HG03575 (cell line): ENCODE measurements at regions not wholly inside any gene's neighbourhood (a gene's known extent, or its start where the extent isn't known, plus 50 kb on each side); places are given as distances from the start of the nearest gene placed in this dataset.

Source experiments
- ATAC-seq: cut with Tn5 transposase; IDR thresholded peaks from one replicate; pipeline ENCODE4 v1.9.1; 2021; ENCODE audit not compliant: unreplicated experiment, insufficient number of reproducible peaks, low FRiP score; ENCODE audit errors: extremely low read depth

DNA sequence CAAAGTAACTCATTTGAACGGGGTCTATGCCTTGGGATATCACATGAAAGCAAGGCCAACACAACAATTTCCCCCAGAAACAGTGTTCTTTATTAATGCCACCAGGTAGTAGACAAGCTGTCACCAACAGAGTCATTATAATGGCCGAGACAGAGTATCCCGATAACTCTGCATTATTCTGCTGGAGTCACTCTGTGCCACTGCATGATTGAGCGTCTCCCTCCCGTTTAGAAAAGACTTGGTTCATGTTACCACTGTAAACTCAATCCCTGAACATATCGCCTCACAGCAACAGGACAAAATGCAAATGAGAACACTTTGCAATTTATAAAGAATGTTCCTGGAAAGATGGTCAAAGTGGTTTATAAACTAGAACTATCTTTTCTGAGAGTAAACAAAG, 932.5 kb downstream of the GATA3 start:
- no peak for ATAC-seq

DNA sequence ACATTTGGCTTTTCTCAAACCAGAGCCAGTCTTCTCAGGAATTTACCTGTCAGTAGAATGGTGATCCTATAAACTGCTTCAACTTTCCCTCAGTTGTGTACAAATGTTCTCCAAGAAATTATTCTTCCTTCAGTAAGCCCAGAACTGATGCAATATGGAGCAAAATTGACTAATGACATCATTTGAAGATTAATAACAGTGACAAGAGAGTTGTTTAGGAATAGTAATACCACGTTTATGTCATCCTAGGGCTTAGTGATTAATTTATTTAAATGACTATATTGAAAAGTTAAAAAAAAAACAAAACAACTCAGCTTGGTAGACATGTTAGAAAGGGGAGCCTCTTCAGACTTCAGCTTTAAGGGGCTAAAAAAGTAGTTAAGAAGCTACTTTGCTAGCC, 933.2 kb downstream of the GATA3 start:
- no peak for ATAC-seq

GRCh38 chr10:8990280-8990987, 935.9 kb downstream of the GATA3 start:
- no peak for ATAC-seq

GRCh38 chr10:8992009-8992408, 937.5 kb downstream of the GATA3 start:
- ATAC-seq: no peak

DNA sequence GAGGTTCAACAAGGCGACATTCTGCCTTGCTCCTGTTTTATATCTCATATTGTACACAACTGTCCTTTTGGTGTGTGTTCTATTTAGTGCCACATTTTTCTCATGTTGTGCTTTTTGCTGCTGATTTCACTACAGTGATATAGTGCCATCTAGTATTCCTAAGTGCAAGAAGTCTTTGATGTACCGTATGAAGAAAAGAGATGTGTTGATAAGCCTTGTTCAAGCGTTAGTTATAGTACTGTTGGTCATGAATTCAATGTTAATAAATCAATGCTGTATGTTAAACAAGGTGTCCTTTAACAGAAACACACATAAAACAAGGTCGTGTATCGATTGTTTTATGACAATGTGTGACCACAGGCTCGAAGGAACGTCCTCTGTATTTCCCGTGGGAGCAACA, 939.4 kb downstream of the GATA3 start:
- no peak for ATAC-seq

GRCh38 chr10:8998751-8999150, 944.3 kb downstream of the GATA3 start:
- no peak for ATAC-seq

DNA sequence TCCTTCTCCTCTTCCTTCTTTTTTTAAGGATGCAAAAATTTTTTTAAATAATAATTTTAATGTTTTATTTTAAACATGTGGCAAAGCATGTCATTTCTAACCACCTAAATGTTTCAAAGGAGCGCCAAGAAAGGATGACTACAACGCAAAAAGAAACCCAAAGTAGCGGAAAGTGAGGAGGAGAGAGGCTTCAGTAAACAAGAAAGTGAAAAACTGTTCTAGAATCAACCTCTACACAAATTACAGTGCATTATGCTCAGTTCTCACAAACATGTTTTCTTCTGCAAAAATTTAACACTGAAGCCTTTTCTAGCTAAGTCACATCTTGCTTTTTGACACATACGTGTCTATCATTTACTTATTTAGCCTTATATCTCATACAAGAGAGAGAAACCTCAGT, 948.6 kb downstream of the GATA3 start:
- ATAC-seq: no peak

DNA sequence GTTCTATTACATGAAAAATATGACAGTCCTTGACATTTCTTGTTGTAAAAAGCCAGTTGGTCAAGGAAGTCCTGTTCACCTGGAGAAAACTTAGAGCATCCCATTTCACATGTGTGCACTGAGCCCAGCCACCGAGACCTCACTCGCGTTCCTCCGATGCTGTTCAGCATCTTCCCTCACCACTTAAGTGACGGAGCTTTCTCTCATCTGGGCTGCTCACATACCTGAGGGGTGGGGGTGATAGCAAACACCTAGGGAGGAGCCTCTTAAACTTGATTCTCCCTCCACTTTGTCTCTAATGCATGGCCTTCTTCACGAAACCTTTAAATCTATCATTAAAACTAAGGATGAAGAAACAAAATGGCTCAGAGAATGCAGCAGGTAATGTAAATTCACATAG, 950.2 kb downstream of the GATA3 start:
- ATAC-seq: no peak

GRCh38 chr10:9009505-9009904, 955.0 kb downstream of the GATA3 start:
- no peak for ATAC-seq

- no peak for ATAC-seq
These were observed 955.6 kb downstream of the GATA3 start for GRCh38 chr10:9010093-9010492.

DNA sequence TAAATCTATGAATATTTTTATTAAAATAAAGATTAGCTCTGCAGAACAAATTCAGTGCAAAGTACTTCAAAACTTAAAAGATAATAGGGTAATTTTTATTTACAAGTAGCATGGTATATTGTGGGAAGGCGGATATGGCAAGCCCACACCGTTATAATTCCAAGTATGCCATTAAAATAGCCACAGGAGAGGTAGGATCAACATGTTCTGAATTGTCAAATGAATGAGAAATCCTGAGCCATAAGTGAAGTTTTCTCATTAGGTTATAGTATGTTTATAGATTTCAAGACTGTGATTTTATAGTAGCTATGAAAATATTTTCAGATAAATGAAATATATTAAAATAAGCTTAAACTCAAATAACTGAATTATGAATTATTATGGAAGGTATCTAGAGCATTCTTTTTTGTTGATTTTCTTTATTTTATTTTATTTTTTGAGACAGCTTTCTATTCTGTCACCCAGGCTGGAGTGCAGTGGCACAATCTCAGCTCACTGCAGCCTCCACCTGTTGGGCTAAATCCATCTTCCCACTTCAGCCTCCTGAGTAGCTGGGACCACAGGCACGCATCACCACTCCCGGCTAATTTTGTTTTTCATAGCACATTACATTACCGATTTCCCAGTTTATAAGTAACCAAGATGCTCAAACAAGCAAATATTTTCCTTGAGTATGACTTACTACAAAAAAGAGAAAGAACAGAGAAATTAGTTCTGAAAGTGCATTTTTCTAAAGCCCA, 956.6 kb downstream of the GATA3 start:
- ATAC-seq: no peak

DNA sequence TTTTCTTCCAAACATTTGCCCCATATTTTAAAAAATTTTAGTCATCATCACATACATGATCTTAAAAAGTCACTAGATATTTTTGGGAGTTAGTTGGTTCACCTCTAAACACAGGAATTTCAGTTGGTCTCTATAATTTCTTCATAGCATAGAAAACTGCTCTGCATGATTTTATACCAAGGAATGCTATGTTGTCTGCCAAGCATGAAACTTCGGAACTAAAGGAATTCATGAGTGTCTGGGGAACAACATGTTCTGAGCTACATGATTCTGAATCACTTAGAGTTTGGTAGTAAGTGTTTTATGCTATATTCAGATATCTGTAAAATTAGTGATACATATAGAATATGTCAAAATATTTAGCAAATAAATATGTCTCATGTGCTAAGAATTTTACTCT, 957.8 kb downstream of the GATA3 start:
- ATAC-seq: no peak

- ATAC-seq: no peak
These were observed 960.5 kb downstream of the GATA3 start for GRCh38 chr10:9015005-9015404.

GRCh38 chr10:9015447-9015846, 961.0 kb downstream of the GATA3 start:
- ATAC-seq: no peak

- no peak for ATAC-seq
These were observed 962.4 kb downstream of the GATA3 start for GRCh38 chr10:9016930-9017329.

DNA sequence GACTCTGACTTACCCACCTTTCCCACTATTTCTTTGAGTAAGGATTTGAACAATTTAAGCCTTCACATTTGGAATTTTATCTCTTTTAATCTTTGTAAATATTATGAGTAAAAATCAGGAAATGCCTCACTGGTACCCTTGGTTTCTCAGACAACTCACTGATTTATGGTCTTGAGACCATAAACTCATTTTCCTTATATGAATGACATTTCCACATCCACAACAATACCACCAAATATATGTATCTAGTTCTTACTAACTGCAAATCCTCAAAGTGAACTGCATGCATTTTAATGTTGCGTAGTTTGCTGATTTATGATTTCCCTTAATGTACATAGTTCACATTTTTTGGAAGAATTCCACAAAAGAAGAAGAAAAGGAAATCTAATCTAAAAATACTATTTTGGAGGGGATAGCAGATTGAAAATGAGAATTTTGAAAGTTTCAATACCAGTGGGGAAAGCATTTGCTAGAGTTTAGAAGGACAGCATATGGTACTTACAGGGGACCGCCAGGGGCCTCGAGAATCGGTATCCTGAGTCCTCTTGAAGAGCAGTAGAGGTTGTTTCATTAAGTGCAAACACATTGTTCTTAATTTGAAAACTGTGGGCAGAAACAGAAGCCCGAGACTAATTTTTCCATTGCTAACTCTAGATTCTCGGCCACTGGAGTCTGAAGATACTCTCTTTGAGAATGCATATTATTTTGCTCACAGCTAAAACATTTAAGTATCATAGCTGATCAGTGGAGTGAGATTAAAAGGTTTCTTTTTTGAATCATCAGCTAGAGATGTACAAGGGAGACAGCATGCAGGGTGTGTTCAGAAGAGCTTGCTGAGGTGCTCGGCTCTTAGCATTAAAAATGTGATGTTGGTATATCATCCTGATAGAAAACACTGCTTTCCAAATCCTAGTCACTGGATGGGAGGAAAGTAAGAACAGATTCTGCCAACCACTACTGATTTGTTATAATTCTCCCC, 964.0 kb downstream of the GATA3 start:
- ATAC-seq: no peak

- ATAC-seq: no peak
These were observed 968.7 kb downstream of the GATA3 start for GRCh38 chr10:9023206-9023605.

GRCh38 chr10:9024210-9024609, 969.7 kb downstream of the GATA3 start:
- ATAC-seq: no peak

- ATAC-seq: no peak
These were observed 973.7 kb downstream of the GATA3 start for GRCh38 chr10:9028231-9028630.

DNA sequence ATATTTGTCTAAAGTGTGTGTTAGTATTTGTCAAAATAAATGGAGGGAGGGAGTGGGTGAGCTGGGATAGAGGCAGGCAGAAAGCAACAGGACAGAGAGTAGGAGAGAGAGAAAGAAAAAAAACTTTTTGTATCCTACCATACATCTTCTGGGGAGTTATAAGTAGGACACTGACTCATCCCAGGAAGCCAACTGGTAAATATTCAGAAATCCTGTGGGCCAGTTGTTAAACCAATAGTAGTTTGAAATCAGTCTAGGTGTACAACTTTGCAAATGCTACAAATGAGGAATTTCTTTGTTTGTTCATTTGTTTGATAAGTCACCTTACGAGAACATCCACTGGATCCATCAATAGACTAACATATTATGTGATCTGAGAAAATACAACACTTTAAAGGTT, 980.9 kb downstream of the GATA3 start:
- ATAC-seq: no peak
